H1 (cell line): ENCODE measurements at regions not wholly inside any gene's neighbourhood (a gene's known extent, or its start where the extent isn't known, plus 50 kb on each side); places are given as distances from the start of the nearest gene placed in this dataset.

Experiments
- CTCF ChIA-PET: fragments of 300-600 bp; sonication (Branson Sonifier 250); formaldehyde crosslinking; loops from one replicate; lab custom pipeline; 2021; ENCODE audit not compliant: partially characterized antibody; lab: Charles Lee
- POLR2A ChIA-PET: fragments of 300-600 bp; sonication (Branson Sonifier 250); formaldehyde crosslinking; loops from one replicate; lab custom pipeline; 2021; ENCODE audit warnings: inconsistent platforms; ENCODE audit not compliant: partially characterized antibody; lab: Charles Lee
- DNase-seq, 2 experiments: peaks; one replicate each; pipeline versions ENCODE4 v3.0.0 to v3.0.0-alpha.2; 2010 to 2022; ENCODE audit warnings: low spot score in 2 of 2, low read depth in 1 of 2, mixed read lengths in 1 of 2
- FAIRE-seq: peaks from 2 replicates; lab custom pipeline; 2011; peaks lifted over from hg19 to GRCh38; lab: Jason Lieb, UNC
- H2AFZ ChIP-seq: 2 replicates; pipeline ENCODE4 v1.8.1; 2012; ENCODE audit warnings: low read length, inconsistent platforms
- H2AK5ac ChIP-seq: 2 replicates; pipeline ENCODE4 v1.6.1; 2013; ENCODE audit warnings: low read depth, low read length
- H2BK120ac ChIP-seq: replicated peaks from 2 replicates; pipeline ENCODE3; 2013; ENCODE audit warnings: low read depth, low read length, inconsistent platforms
- H2BK12ac ChIP-seq: 2 replicates; pipeline ENCODE4 v1.6.1; 2013; ENCODE audit warnings: low read depth, low read length
- H2BK15ac ChIP-seq: 2 replicates; pipeline ENCODE4 v1.6.1; 2013; ENCODE audit warnings: low read length
- H2BK20ac ChIP-seq: 2 replicates; pipeline ENCODE4 v1.6.1; 2013; ENCODE audit warnings: low read length
- H2BK5ac ChIP-seq: 2 replicates; pipeline ENCODE4 v1.6.1; 2013; ENCODE audit warnings: low read depth, low read length
- H3K14ac ChIP-seq: 2 replicates; pipeline ENCODE4 v1.6.1; 2013; ENCODE audit warnings: inconsistent platforms; ENCODE audit not compliant: insufficient read length
- H3K18ac ChIP-seq: 2 replicates; pipeline ENCODE4 v1.6.1; 2013; ENCODE audit warnings: low read length; ENCODE audit errors: extremely low read depth
- H3K23ac ChIP-seq: 2 replicates; pipeline ENCODE4 v1.6.1; 2013; ENCODE audit warnings: inconsistent platforms; ENCODE audit not compliant: insufficient read length
- H3K23me2 ChIP-seq: 2 replicates; pipeline ENCODE4 v1.6.1; 2013; ENCODE audit warnings: low read depth, low read length
- H3K27ac ChIP-seq: 2 replicates; pipeline ENCODE4 v1.6.1; 2011; ENCODE audit warnings: low read depth, low read length, inconsistent platforms
- H3K27me3 ChIP-seq, 4 experiments: replicated peaks in 1 of 4; 1 replicate in 1 of 4; 2 replicates in 3 of 4; pipeline versions ENCODE4 v1.6.1 to v1.8.1; 2011 to 2013; ENCODE audit warnings: low read length in 3 of 4, mild to moderate bottlenecking in 3 of 4, inconsistent platforms in 2 of 4, mixed read lengths in 2 of 4, moderate library complexity in 1 of 4; ENCODE audit not compliant: control insufficient read depth in 3 of 4, insufficient read depth in 3 of 4; ENCODE audit errors: extremely low read depth in 1 of 4
- H3K36me3 ChIP-seq, 4 experiments: 2 replicates each; pipeline versions ENCODE4 v1.6.1 to v1.8.1; 2011 to 2013; ENCODE audit warnings: mild to moderate bottlenecking in 4 of 4, low read length in 3 of 4, moderate library complexity in 2 of 4, control low read depth in 1 of 4, inconsistent platforms in 1 of 4; ENCODE audit not compliant: insufficient read depth in 4 of 4, control insufficient read depth in 2 of 4
- H3K4ac ChIP-seq: replicated peaks from 2 replicates; pipeline ENCODE3; 2013; ENCODE audit warnings: low read length, low read depth, mixed read lengths, inconsistent platforms; ENCODE audit not compliant: insufficient read length
- H3K4me1 ChIP-seq, 4 experiments: replicated peaks in 1 of 4; 1 replicate in 1 of 4; 2 replicates in 3 of 4; pipeline versions ENCODE4 v1.6.1 to v1.8.1; 2011 to 2013; ENCODE audit warnings: low read length in 3 of 4, inconsistent platforms in 2 of 4, mixed read lengths in 1 of 4; ENCODE audit not compliant: insufficient read depth in 4 of 4, control insufficient read depth in 3 of 4
- H3K4me2 ChIP-seq, 2 experiments: 2 replicates each; pipeline versions ENCODE4 v1.6.1 to v1.8.1; 2011 to 2013; ENCODE audit warnings: low read depth in 2 of 2, low read length in 2 of 2, control low read depth in 1 of 2, inconsistent platforms in 1 of 2, mild to moderate bottlenecking in 1 of 2; ENCODE audit not compliant: insufficient read depth in 1 of 2
- H3K4me3 ChIP-seq, 4 experiments: fragments of 200-600, 300-600 bp in 1 of 4; sonication (generic), shearing (Covaris generic), sonication (Bioruptor Twin) in 1 of 4; 2 replicates each; pipeline versions ENCODE4 v1.5.1 to v1.8.1; 2011 to 2016; ENCODE audit warnings: low read length in 4 of 4, low read depth in 3 of 4, control low read depth in 2 of 4, inconsistent platforms in 2 of 4, mild to moderate bottlenecking in 2 of 4, mixed read lengths in 1 of 4, moderate library complexity in 1 of 4; ENCODE audit not compliant: insufficient read depth in 2 of 4; ENCODE audit errors: extremely low read depth in 1 of 4
- H3K56ac ChIP-seq: replicated peaks from 2 replicates; pipeline ENCODE3; 2013; ENCODE audit warnings: low read depth, mild to moderate bottlenecking, mixed read lengths, low read length, inconsistent platforms; ENCODE audit not compliant: insufficient read length
- H3K79me1 ChIP-seq: 2 replicates; pipeline ENCODE4 v1.6.1; 2013; ENCODE audit warnings: low read depth, low read length, control low read depth
- H3K79me2 ChIP-seq, 2 experiments: 2 replicates each; pipeline versions ENCODE4 v1.6.1 to v1.8.1; 2012 to 2013; ENCODE audit warnings: low read length in 2 of 2, mild to moderate bottlenecking in 2 of 2, inconsistent platforms in 1 of 2; ENCODE audit not compliant: insufficient read depth in 2 of 2, control insufficient read depth in 1 of 2
- H3K9ac ChIP-seq, 4 experiments: replicated peaks in 1 of 4; 1 replicate in 1 of 4; 2 replicates in 3 of 4; pipeline versions ENCODE4 v1.6.1 to v1.8.1; 2011 to 2013; ENCODE audit warnings: low read depth in 3 of 4, low read length in 3 of 4, control low read depth in 2 of 4, mild to moderate bottlenecking in 2 of 4, moderate library complexity in 2 of 4, inconsistent platforms in 1 of 4; ENCODE audit errors: extremely low read depth in 1 of 4
- H3K9me3 ChIP-seq, 2 experiments: 2 replicates each; pipeline versions ENCODE4 v1.6.1 to v1.8.1; 2012 to 2013; ENCODE audit warnings: mild to moderate bottlenecking in 2 of 2, moderate library complexity in 2 of 2, control low read depth in 1 of 2, inconsistent platforms in 1 of 2, low read depth in 1 of 2, low read length in 1 of 2, mixed read lengths in 1 of 2; ENCODE audit not compliant: insufficient read depth in 2 of 2
- H4K20me1 ChIP-seq, 2 experiments: replicated peaks in 1 of 2; 2 replicates each; pipeline versions ENCODE3 to v1.8.1; 2011 to 2013; ENCODE audit warnings: inconsistent platforms in 2 of 2, low read length in 2 of 2, mild to moderate bottlenecking in 1 of 2; ENCODE audit not compliant: insufficient read depth in 2 of 2, control insufficient read depth in 1 of 2
- H4K5ac ChIP-seq: 2 replicates; pipeline ENCODE4 v1.6.1; 2013; ENCODE audit warnings: low read length, low read depth, mixed read lengths, inconsistent platforms; ENCODE audit not compliant: insufficient read length
- H4K8ac ChIP-seq: 2 replicates; pipeline ENCODE4 v1.8.0; 2013; ENCODE audit warnings: mild to moderate bottlenecking, moderate library complexity, low read length, inconsistent platforms; ENCODE audit not compliant: insufficient read depth; ENCODE audit errors: extremely low read depth
- H4K91ac ChIP-seq: replicated peaks from 2 replicates; pipeline ENCODE3; 2013; ENCODE audit warnings: low read length, mixed read lengths, inconsistent platforms; ENCODE audit not compliant: insufficient read length
- HDAC2 ChIP-seq, 2 experiments: fragments of 300-600 bp in 1 of 2; sonication (generic) in 1 of 2; IDR thresholded peaks; 2 replicates each; pipeline ENCODE4 v1.6.1; 2011 to 2012; ENCODE audit warnings: low read depth in 2 of 2, low read length in 2 of 2, mild to moderate bottlenecking in 2 of 2, moderate library complexity in 2 of 2, borderline replicate concordance in 1 of 2, inconsistent platforms in 1 of 2
- RBBP5 ChIP-seq: IDR thresholded peaks from 2 replicates; pipeline ENCODE4 v1.7.1; 2012; ENCODE audit warnings: low read depth, mild to moderate bottlenecking, inconsistent platforms, low read length, moderate library complexity, borderline replicate concordance
- SUZ12 ChIP-seq: fragments of 200-600 bp; sonication (generic); IDR thresholded peaks from 2 replicates; pipeline ENCODE4 v1.6.1; 2012; ENCODE audit warnings: mild to moderate bottlenecking, inconsistent platforms, low read length, moderate library complexity, mixed read lengths
- WGBS, 2 experiments: shearing (Covaris generic) in 1 of 2; methylation state at CpG; one replicate each; pipeline versions ENCODE4 v1.1.6 to v1.1.7; 2013 to 2015; ENCODE audit warnings: low lambda C conversion rate in 2 of 2, mixed read lengths in 2 of 2, inconsistent platforms in 1 of 2, low coverage in 1 of 2, missing lambda C conversion rate in 1 of 2; ENCODE audit not compliant: insufficient replicate concordance in 2 of 2, insufficient coverage in 1 of 2, insufficient read length in 1 of 2; ENCODE audit errors: extremely low coverage in 1 of 2, missing lambda C conversion rate in 1 of 2; 5-methylcytosine and 5-hydroxymethylcytosine counted together

DNA sequence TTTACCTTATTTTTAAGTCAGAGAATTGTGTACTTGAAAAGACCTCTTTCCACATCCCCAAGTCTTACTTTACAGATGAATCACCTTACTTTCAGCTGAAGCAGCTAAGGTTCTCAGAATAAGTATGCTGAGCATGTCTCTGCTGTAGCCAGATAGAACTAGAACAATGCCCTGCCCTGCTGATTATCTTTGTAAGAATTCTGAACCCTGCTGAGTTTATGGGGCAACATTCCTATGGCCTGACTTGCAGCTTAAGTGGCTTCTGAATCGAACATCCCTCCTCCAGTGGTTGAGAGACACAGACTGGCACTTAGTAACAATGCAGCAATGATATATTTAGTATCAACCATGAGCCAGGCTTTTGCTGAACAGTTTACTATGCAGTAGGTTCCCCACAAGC is 592.0 kb upstream of the WWC1 start:
- no peak overlapping the region for H3K23ac ChIP-seq
- DNase-seq (peak in 1 of 2 experiments; percentile 81), FAIRE-seq (peak; percentile 99)
- H3K27ac ChIP-seq: peak overlapping the region; percentile 66; the same call in 1 of the 2 replicates
- ChIA-PET POLR2A (interaction anchor here (0.6 to 0.9 kb wide), 2 partner anchors 22 to 41 kb away, joined by 3 read pairs; no protein-coding TSS in a partner anchor), CTCF (interaction anchor here (0.6 to 1.5 kb wide), 5 partner anchors 25 to 523 kb away, joined by 3 to 5 read pairs (median 3); no protein-coding TSS in a partner anchor)
- peak overlapping the region; percentile 71; the same call in 1 of the 2 replicates for H2BK5ac ChIP-seq
- no peak overlapping the region for H2BK20ac ChIP-seq
- H3K9me3 ChIP-seq: no peaks in the 10 kb centered on the region
- no peaks in the 10 kb centered on the region for H3K27me3 ChIP-seq
- no peaks in the 10 kb centered on the region for H3K36me3 ChIP-seq
- WGBS, 2 experiments: 24% methylated on average over 1 of the region's 1 CpG; no CpG with 5 or more reads in 1 of the 2 experiments
- no peaks in the 10 kb centered on the region for H4K20me1 ChIP-seq
- no peak overlapping the region for H2BK12ac ChIP-seq
- H2AFZ ChIP-seq: no peak overlapping the region
- H2BK120ac ChIP-seq: peak overlapping the region; percentile 67
- H3K4me3 ChIP-seq: peak overlapping the region in 1 of 4 experiments; percentile 23; a peak in 1 of 8 replicates
- H3K4ac ChIP-seq: no peak overlapping the region
- peak overlapping the region; percentile 10 to 47; a peak in 3 of 4 replicates for H3K4me2 ChIP-seq
- H2AK5ac ChIP-seq: no peak overlapping the region
- H4K5ac ChIP-seq: peak overlapping the region; percentile 29
- H3K4me1 ChIP-seq: peaks cover 4 to 18% (median 7%) of the 10 kb centered on the region in 4 experiments; a peak in 6 of 7 replicates
- no peak overlapping the region for H4K8ac ChIP-seq
- H4K91ac ChIP-seq: no peak overlapping the region
- no peaks in the 10 kb centered on the region for H3K79me2 ChIP-seq
- H3K9ac ChIP-seq: no peak overlapping the region; a peak in 1 of 7 replicates
- H3K14ac ChIP-seq: no peak overlapping the region
- H3K79me1 ChIP-seq: no peaks in the 10 kb centered on the region
- no peaks in the 10 kb centered on the region for H3K23me2 ChIP-seq
- H2BK15ac ChIP-seq: no peak overlapping the region
- H3K56ac ChIP-seq: no peak overlapping the region
- peak overlapping the region; percentile 34 for H3K18ac ChIP-seq
- no peak for TF ChIP-seq SUZ12
- TF ChIP-seq RBBP5: peak; percentile 22; the same call in 1 of the 2 replicates
- peak; percentile 29 to 88; a peak in 2 of 4 replicates for TF ChIP-seq HDAC2 (IDR thresholded peaks at IDR 0.05; ENCODE audit: borderline replicate concordance in 1 of 2, low read depth in 2 of 2, low read length in 2 of 2)
